GM23338 (cell line): ENCODE measurements at regions not wholly inside any gene's neighbourhood (a gene's known extent, or its start where the extent isn't known, plus 50 kb on each side); places are given as distances from the start of the nearest gene placed in this dataset.

Source experiments
- CREB1 ChIP-seq: fragments of 250-450 bp; sonication (Bioruptor Pico); IDR thresholded peaks from 2 replicates; pipeline ENCODE4 v1.5.0; 2020; ENCODE audit warnings: low read depth, mild to moderate bottlenecking, moderate library complexity
- EZH2 ChIP-seq: fragments of 200-600 bp; sonication (generic); IDR thresholded peaks from one replicate; pipeline ENCODE4 v1.8.0; 2017; ENCODE audit warnings: antibody characterized with exemption, mild to moderate bottlenecking, low read depth; ENCODE audit not compliant: unreplicated experiment
- EZH2phosphoT487 ChIP-seq: fragments of 200-600 bp; sonication (generic); IDR thresholded peaks from one replicate; pipeline ENCODE4 v1.8.1; 2018; ENCODE audit warnings: antibody characterized with exemption; ENCODE audit not compliant: unreplicated experiment
- JUNB ChIP-seq: IDR thresholded peaks from one replicate; pipeline ENCODE4 v1.6.1; 2016; ENCODE audit warnings: antibody characterized with exemption; ENCODE audit not compliant: unreplicated experiment
- POLR2AphosphoS5 ChIP-seq: IDR thresholded peaks from 2 replicates; pipeline ENCODE4 v1.6.1; 2016; ENCODE audit warnings: antibody characterized with exemption, low read depth
- STAT1 ChIP-seq: IDR thresholded peaks from one replicate; pipeline ENCODE4 v1.6.1; 2016; ENCODE audit warnings: antibody characterized with exemption; ENCODE audit not compliant: unreplicated experiment
- ZNF114 ChIP-seq: fragments of 250-450 bp; sonication (Bioruptor Pico); IDR thresholded peaks from 2 replicates; pipeline ENCODE4 v1.5.0; 2020; ENCODE audit warnings: mild to moderate bottlenecking, moderate library complexity
- TF ChIP-seq, protein P1 (sequence below), 2 experiments: fragments of 200-600 bp in 1 of 2; sonication (generic) in 1 of 2; conservative IDR thresholded peaks; 2 replicates each; pipeline versions ENCODE4 v1.5.1 to v1.6.1; 2016 to 2017; ENCODE audit warnings: antibody characterized with exemption in 2 of 2, low read depth in 2 of 2, mild to moderate bottlenecking in 2 of 2, moderate library complexity in 1 of 2
- TF ChIP-seq, protein P2 (sequence below): IDR thresholded peaks from one replicate; pipeline ENCODE4 v1.6.1; 2018; ENCODE audit warnings: antibody characterized with exemption; ENCODE audit not compliant: unreplicated experiment
- TF ChIP-seq, protein P3 (sequence below): IDR thresholded peaks from 2 replicates; pipeline ENCODE4 v1.6.1; 2016; ENCODE audit warnings: antibody characterized with exemption

- TF ChIP-seq POLR2AphosphoS5 (no peak), EZH2 (no peak), EZH2phosphoT487 (no peak), JUNB (no peak), ZNF114 (CRISPR knock-in tag) (no peak), CREB1 (CRISPR knock-in tag) (no peak), STAT1 (no peak)
- TF ChIP-seq, protein P1, sequence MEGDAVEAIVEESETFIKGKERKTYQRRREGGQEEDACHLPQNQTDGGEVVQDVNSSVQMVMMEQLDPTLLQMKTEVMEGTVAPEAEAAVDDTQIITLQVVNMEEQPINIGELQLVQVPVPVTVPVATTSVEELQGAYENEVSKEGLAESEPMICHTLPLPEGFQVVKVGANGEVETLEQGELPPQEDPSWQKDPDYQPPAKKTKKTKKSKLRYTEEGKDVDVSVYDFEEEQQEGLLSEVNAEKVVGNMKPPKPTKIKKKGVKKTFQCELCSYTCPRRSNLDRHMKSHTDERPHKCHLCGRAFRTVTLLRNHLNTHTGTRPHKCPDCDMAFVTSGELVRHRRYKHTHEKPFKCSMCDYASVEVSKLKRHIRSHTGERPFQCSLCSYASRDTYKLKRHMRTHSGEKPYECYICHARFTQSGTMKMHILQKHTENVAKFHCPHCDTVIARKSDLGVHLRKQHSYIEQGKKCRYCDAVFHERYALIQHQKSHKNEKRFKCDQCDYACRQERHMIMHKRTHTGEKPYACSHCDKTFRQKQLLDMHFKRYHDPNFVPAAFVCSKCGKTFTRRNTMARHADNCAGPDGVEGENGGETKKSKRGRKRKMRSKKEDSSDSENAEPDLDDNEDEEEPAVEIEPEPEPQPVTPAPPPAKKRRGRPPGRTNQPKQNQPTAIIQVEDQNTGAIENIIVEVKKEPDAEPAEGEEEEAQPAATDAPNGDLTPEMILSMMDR (conservative IDR thresholded peaks at IDR 0.05; ENCODE audit: low read depth in 2 of 2), result no peak
- TF ChIP-seq, protein P2, sequence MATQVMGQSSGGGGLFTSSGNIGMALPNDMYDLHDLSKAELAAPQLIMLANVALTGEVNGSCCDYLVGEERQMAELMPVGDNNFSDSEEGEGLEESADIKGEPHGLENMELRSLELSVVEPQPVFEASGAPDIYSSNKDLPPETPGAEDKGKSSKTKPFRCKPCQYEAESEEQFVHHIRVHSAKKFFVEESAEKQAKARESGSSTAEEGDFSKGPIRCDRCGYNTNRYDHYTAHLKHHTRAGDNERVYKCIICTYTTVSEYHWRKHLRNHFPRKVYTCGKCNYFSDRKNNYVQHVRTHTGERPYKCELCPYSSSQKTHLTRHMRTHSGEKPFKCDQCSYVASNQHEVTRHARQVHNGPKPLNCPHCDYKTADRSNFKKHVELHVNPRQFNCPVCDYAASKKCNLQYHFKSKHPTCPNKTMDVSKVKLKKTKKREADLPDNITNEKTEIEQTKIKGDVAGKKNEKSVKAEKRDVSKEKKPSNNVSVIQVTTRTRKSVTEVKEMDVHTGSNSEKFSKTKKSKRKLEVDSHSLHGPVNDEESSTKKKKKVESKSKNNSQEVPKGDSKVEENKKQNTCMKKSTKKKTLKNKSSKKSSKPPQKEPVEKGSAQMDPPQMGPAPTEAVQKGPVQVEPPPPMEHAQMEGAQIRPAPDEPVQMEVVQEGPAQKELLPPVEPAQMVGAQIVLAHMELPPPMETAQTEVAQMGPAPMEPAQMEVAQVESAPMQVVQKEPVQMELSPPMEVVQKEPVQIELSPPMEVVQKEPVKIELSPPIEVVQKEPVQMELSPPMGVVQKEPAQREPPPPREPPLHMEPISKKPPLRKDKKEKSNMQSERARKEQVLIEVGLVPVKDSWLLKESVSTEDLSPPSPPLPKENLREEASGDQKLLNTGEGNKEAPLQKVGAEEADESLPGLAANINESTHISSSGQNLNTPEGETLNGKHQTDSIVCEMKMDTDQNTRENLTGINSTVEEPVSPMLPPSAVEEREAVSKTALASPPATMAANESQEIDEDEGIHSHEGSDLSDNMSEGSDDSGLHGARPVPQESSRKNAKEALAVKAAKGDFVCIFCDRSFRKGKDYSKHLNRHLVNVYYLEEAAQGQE, result no peak
- TF ChIP-seq, protein P3, sequence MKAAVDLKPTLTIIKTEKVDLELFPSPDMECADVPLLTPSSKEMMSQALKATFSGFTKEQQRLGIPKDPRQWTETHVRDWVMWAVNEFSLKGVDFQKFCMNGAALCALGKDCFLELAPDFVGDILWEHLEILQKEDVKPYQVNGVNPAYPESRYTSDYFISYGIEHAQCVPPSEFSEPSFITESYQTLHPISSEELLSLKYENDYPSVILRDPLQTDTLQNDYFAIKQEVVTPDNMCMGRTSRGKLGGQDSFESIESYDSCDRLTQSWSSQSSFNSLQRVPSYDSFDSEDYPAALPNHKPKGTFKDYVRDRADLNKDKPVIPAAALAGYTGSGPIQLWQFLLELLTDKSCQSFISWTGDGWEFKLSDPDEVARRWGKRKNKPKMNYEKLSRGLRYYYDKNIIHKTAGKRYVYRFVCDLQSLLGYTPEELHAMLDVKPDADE, result no peak
Observed at GRCh38 chr5:120761986-120762385, 297.9 kb downstream of the PRR16 start.
